ENCODE measurements at regions not wholly inside any gene's neighbourhood (a gene's known extent, or its start where the extent isn't known, plus 50 kb on each side); places are given as distances from the start of the nearest gene placed in this dataset.

GRCh38 chr11:114815761-114816160 is 137.4 kb downstream of the NXPE2 start:
- no peaks in the 10 kb centered on the region for H3K9me3 ChIP-seq (replicated peaks in 1 of 3)

GRCh38 chr11:114816791-114817190 is 138.5 kb downstream of the NXPE2 start:
- H3K4me3 ChIP-seq: no peak overlapping the region
- intact Hi-C loops (cut with DNase I): no loop called here
- no peaks in the 10 kb centered on the region for H3K27me3 ChIP-seq
- no peaks in the 10 kb centered on the region for H3K36me3 ChIP-seq (replicated peaks in 1 of 2)
- no peak for DNase-seq
- H3K27ac ChIP-seq: no peak overlapping the region
- WGBS, 4 donors: 77 to 84% (median 81%) methylated on average over 2 of the region's 2 CpGs
- no peaks in the 10 kb centered on the region for H3K4me1 ChIP-seq (replicated peaks in 1 of 2)
- H3K9me3 ChIP-seq (replicated peaks in 1 of 3): no peaks in the 10 kb centered on the region
- TF ChIP-seq CTCF (IDR thresholded peaks at IDR 0.05) (no peak), POLR2A (IDR thresholded peaks at IDR 0.05) (no peak)

More at GRCh38 chr11:114815761-114816160, 137.4 kb downstream of the NXPE2 start:
- H3K4me1 ChIP-seq (replicated peaks in 1 of 2): no peaks in the 10 kb centered on the region
- H3K4me3 ChIP-seq: no peak overlapping the region
- H3K27me3 ChIP-seq: no peaks in the 10 kb centered on the region
- intact Hi-C loops (cut with DNase I): no loop called here
- no peaks in the 10 kb centered on the region for H3K36me3 ChIP-seq (replicated peaks in 1 of 2)
- DNase-seq: no peak
- no peak overlapping the region for H3K27ac ChIP-seq
- WGBS, 4 donors: 91 to 100% (median 97%) methylated on average over 1 of the region's 1 CpG
- no peak for TF ChIP-seq CTCF (IDR thresholded peaks at IDR 0.05)
- TF ChIP-seq POLR2A (IDR thresholded peaks at IDR 0.05): no peak

DNA sequence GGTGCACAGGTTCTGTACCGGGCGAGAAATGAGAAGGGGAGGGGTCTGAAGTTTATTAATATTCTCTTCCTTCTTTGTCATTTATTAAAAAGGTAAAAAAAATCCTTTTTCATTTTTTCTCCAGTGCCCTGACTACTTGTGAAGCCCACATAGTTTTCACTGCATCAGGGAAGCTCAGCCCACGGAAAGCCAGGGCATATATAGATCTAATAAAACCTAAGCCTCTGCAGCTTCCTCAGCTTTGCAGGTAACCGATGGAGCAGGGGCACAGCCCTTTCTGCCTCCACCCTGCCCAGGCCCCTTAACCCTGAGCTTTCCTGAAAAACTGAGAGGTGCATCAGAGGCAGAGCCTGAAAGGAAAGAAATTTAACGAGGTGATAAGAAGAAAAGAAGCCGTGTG is 140.1 kb downstream of the NXPE2 start:
- no peaks in the 10 kb centered on the region for H3K9me3 ChIP-seq (replicated peaks in 1 of 3)
- TF ChIP-seq POLR2A (IDR thresholded peaks at IDR 0.05): no peak
- WGBS, 4 donors: 45 to 58% (median 54%) methylated on average over 6 of the region's 6 CpGs
- H3K27ac ChIP-seq: no peak overlapping the region
- no peaks in the 10 kb centered on the region for H3K4me1 ChIP-seq (replicated peaks in 1 of 2)
- H3K36me3 ChIP-seq (replicated peaks in 1 of 2): no peaks in the 10 kb centered on the region
- H3K27me3 ChIP-seq: no peaks in the 10 kb centered on the region
- intact Hi-C loops (cut with DNase I): no loop called here
- no peak overlapping the region for H3K4me3 ChIP-seq
- no peak for DNase-seq

DNA sequence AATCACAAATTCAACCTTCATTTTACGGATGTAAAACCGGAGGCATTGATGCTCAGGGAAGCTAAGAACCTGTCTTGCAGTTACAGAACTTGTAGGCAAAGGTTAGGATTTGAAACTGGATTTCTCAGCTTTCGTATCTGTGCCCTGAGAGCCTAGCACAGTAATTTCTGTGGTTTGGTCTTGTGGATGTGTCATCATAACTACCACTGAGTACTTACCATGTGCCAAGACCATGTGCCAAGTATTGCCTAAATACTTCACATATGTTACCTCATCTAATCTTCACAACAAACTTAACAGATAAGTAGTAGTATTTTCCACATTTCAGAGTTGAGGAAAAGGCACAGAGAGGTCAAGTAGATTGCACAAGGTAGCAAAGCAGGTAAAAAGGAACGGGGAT is 140.7 kb downstream of the NXPE2 start:
- H3K4me1 ChIP-seq (replicated peaks in 1 of 2): no peaks in the 10 kb centered on the region
- no peak overlapping the region for H3K4me3 ChIP-seq
- WGBS, 4 donors: 68 to 82% (median 76%) methylated on average over 4 of the region's 4 CpGs
- no peak overlapping the region for H3K27ac ChIP-seq
- H3K9me3 ChIP-seq (replicated peaks in 1 of 3): no peaks in the 10 kb centered on the region
- H3K36me3 ChIP-seq (replicated peaks in 1 of 2): no peaks in the 10 kb centered on the region
- DNase-seq: no peak
- TF ChIP-seq CTCF (IDR thresholded peaks at IDR 0.05) (no peak), POLR2A (IDR thresholded peaks at IDR 0.05) (no peak)
- intact Hi-C loops (cut with DNase I): no loop called here
- H3K27me3 ChIP-seq: no peaks in the 10 kb centered on the region

- no peak for TF ChIP-seq CTCF (IDR thresholded peaks at IDR 0.05)
- no peak for TF ChIP-seq POLR2A (IDR thresholded peaks at IDR 0.05)
- DNase-seq: no peak
- Histone ChIP-seq H3K27me3 (no peaks in the 10 kb centered on the region), H3K4me3 (no peak overlapping the region), H3K9me3 (replicated peaks in 1 of 3) (no peaks in the 10 kb centered on the region), H3K27ac (no peak overlapping the region), H3K36me3 (replicated peaks in 1 of 2) (no peaks in the 10 kb centered on the region), H3K4me1 (replicated peaks in 1 of 2) (no peaks in the 10 kb centered on the region)
- WGBS, 4 donors: 74 to 80% (median 76%) methylated on average over 5 of the region's 5 CpGs
- intact Hi-C loops (cut with DNase I): no loop called here
Observed at GRCh38 chr11:114820621-114821020, 142.3 kb downstream of the NXPE2 start.

Data from adrenal gland (tissue), 9 donors.